ENCODE measurements at regions not wholly inside any gene's neighbourhood (a gene's known extent, or its start where the extent isn't known, plus 50 kb on each side); places are given as distances from the start of the nearest gene placed in this dataset.

- Mint-ChIP-seq H3K4me1 (no peaks in the 10 kb centered on the region), H3K9me3 (peaks cover 0 to 2% (median 0%) of the 10 kb centered on the region in 7 donors), H3K36me3 (no peaks in the 10 kb centered on the region), H3K27ac (no peak overlapping the region), H3K4me3 (no peak overlapping the region), H3K27me3 (no peaks in the 10 kb centered on the region)
- Histone ChIP-seq H3K4me3 (ENCODE audit: low read depth, low read length) (no peak overlapping the region), H3K4me1 (ENCODE audit: control insufficient read depth, insufficient read depth, low read length, poor library complexity, severe bottlenecking) (no peaks in the 10 kb centered on the region), H3K27me3 (ENCODE audit: control insufficient read depth, insufficient read depth, low read length) (no peaks in the 10 kb centered on the region), H3K36me3 (ENCODE audit: control insufficient read depth, insufficient read depth, low read length) (no peaks in the 10 kb centered on the region), H3K9me3 (ENCODE audit: control insufficient read depth in 2 of 2, low read length in 2 of 2) (no peaks in the 10 kb centered on the region), H3K27ac (ENCODE audit: insufficient read depth, low read length, poor library complexity, severe bottlenecking) (no peak overlapping the region)
- DNase-seq: no peak
- ATAC-seq (ENCODE audit: low read depth in 2 of 2): no peak
Observed at GRCh38 chr10:9670911-9671310, 1346.8 kb upstream of the CELF2 start.

GRCh38 chr10:9681655-9682054 lies 1336.0 kb upstream of the CELF2 start:
- Histone ChIP-seq H3K27ac (ENCODE audit: insufficient read depth, low read length, poor library complexity, severe bottlenecking) (no peak overlapping the region), H3K36me3 (ENCODE audit: control insufficient read depth, insufficient read depth, low read length) (no peaks in the 10 kb centered on the region), H3K27me3 (ENCODE audit: control insufficient read depth, insufficient read depth, low read length) (no peaks in the 10 kb centered on the region), H3K4me1 (ENCODE audit: control insufficient read depth, insufficient read depth, low read length, poor library complexity, severe bottlenecking) (no peaks in the 10 kb centered on the region), H3K9me3 (ENCODE audit: control insufficient read depth in 2 of 2, low read length in 2 of 2) (no peaks in the 10 kb centered on the region), H3K4me3 (ENCODE audit: low read depth, low read length) (no peak overlapping the region)
- no peak for ATAC-seq (ENCODE audit: low read depth in 2 of 2)
- peaks cover 0 to 5% (median 0%) of the 10 kb centered on the region in 7 donors for H3K9me3 Mint-ChIP-seq
- H3K4me3 Mint-ChIP-seq: no peak overlapping the region
- H3K36me3 Mint-ChIP-seq: no peaks in the 10 kb centered on the region
- DNase-seq: peak in 1 of 3 donors; percentile 5
- H3K27me3 Mint-ChIP-seq: no peaks in the 10 kb centered on the region
- no peaks in the 10 kb centered on the region for H3K4me1 Mint-ChIP-seq
- no peak overlapping the region for H3K27ac Mint-ChIP-seq

GRCh38 chr10:9682802-9683201 lies 1334.9 kb upstream of the CELF2 start:
- H3K36me3 ChIP-seq (ENCODE audit: control insufficient read depth, insufficient read depth, low read length): no peaks in the 10 kb centered on the region
- no peak for DNase-seq
- ATAC-seq (ENCODE audit: low read depth in 2 of 2): no peak
- no peaks in the 10 kb centered on the region for H3K36me3 Mint-ChIP-seq
- H3K9me3 Mint-ChIP-seq: peaks cover 0 to 5% (median 0%) of the 10 kb centered on the region in 7 donors
- H3K27me3 Mint-ChIP-seq: no peaks in the 10 kb centered on the region
- H3K27me3 ChIP-seq (ENCODE audit: control insufficient read depth, insufficient read depth, low read length): no peaks in the 10 kb centered on the region
- no peak overlapping the region for H3K4me3 ChIP-seq (ENCODE audit: low read depth, low read length)
- H3K4me1 ChIP-seq (ENCODE audit: control insufficient read depth, insufficient read depth, low read length, poor library complexity, severe bottlenecking): no peaks in the 10 kb centered on the region
- no peaks in the 10 kb centered on the region for H3K4me1 Mint-ChIP-seq
- no peaks in the 10 kb centered on the region for H3K9me3 ChIP-seq (ENCODE audit: control insufficient read depth in 2 of 2, low read length in 2 of 2)
- H3K4me3 Mint-ChIP-seq: no peak overlapping the region
- no peak overlapping the region for H3K27ac Mint-ChIP-seq
- no peak overlapping the region for H3K27ac ChIP-seq (ENCODE audit: insufficient read depth, low read length, poor library complexity, severe bottlenecking)

GRCh38 chr10:9684186-9684585 lies 1333.5 kb upstream of the CELF2 start:
- Mint-ChIP-seq H3K36me3 (no peaks in the 10 kb centered on the region), H3K27ac (no peak overlapping the region), H3K27me3 (no peaks in the 10 kb centered on the region), H3K4me3 (no peak overlapping the region), H3K4me1 (no peaks in the 10 kb centered on the region), H3K9me3 (peaks cover 0 to 5% (median 0%) of the 10 kb centered on the region in 7 donors)
- no peaks in the 10 kb centered on the region for H3K27me3 ChIP-seq (ENCODE audit: control insufficient read depth, insufficient read depth, low read length)
- no peak overlapping the region for H3K27ac ChIP-seq (ENCODE audit: insufficient read depth, low read length, poor library complexity, severe bottlenecking)
- H3K4me1 ChIP-seq (ENCODE audit: control insufficient read depth, insufficient read depth, low read length, poor library complexity, severe bottlenecking): no peaks in the 10 kb centered on the region
- no peak for ATAC-seq (ENCODE audit: low read depth in 2 of 2)
- no peak overlapping the region for H3K4me3 ChIP-seq (ENCODE audit: low read depth, low read length)
- no peak for DNase-seq
- H3K9me3 ChIP-seq (ENCODE audit: control insufficient read depth in 2 of 2, low read length in 2 of 2): no peaks in the 10 kb centered on the region
- no peaks in the 10 kb centered on the region for H3K36me3 ChIP-seq (ENCODE audit: control insufficient read depth, insufficient read depth, low read length)

- Mint-ChIP-seq H3K27me3 (no peaks in the 10 kb centered on the region), H3K9me3 (peaks cover 0 to 3% (median 0%) of the 10 kb centered on the region in 7 donors), H3K4me1 (no peaks in the 10 kb centered on the region), H3K27ac (no peak overlapping the region), H3K36me3 (no peaks in the 10 kb centered on the region), H3K4me3 (no peak overlapping the region)
- H3K4me3 ChIP-seq (ENCODE audit: low read depth, low read length): no peak overlapping the region
- H3K27me3 ChIP-seq (ENCODE audit: control insufficient read depth, insufficient read depth, low read length): no peaks in the 10 kb centered on the region
- no peaks in the 10 kb centered on the region for H3K4me1 ChIP-seq (ENCODE audit: control insufficient read depth, insufficient read depth, low read length, poor library complexity, severe bottlenecking)
- H3K9me3 ChIP-seq (ENCODE audit: control insufficient read depth in 2 of 2, low read length in 2 of 2): no peaks in the 10 kb centered on the region
- DNase-seq: no peak
- ATAC-seq (ENCODE audit: low read depth in 2 of 2): no peak
- no peak overlapping the region for H3K27ac ChIP-seq (ENCODE audit: insufficient read depth, low read length, poor library complexity, severe bottlenecking)
- no peaks in the 10 kb centered on the region for H3K36me3 ChIP-seq (ENCODE audit: control insufficient read depth, insufficient read depth, low read length)
Observed at GRCh38 chr10:9685596-9685995, 1332.1 kb upstream of the CELF2 start.

GRCh38 chr10:9688711-9689110 lies 1329.0 kb upstream of the CELF2 start:
- H3K36me3 Mint-ChIP-seq: no peaks in the 10 kb centered on the region
- H3K27ac ChIP-seq (ENCODE audit: insufficient read depth, low read length, poor library complexity, severe bottlenecking): no peak overlapping the region

GRCh38 chr10:9707216-9707615 lies 1310.5 kb upstream of the CELF2 start:
- H3K4me3 Mint-ChIP-seq: no peak overlapping the region
- H3K4me1 ChIP-seq (ENCODE audit: control insufficient read depth, insufficient read depth, low read length, poor library complexity, severe bottlenecking): no peaks in the 10 kb centered on the region
- H3K36me3 Mint-ChIP-seq: no peaks in the 10 kb centered on the region
- H3K9me3 Mint-ChIP-seq: peaks cover 0 to 12% (median 3%) of the 10 kb centered on the region in 7 donors
- H3K27me3 Mint-ChIP-seq: no peaks in the 10 kb centered on the region
- no peak overlapping the region for H3K4me3 ChIP-seq (ENCODE audit: low read depth, low read length)
- H3K27ac ChIP-seq (ENCODE audit: insufficient read depth, low read length, poor library complexity, severe bottlenecking): no peak overlapping the region
- H3K9me3 ChIP-seq (ENCODE audit: control insufficient read depth in 2 of 2, low read length in 2 of 2): peaks cover under 1 to 5% of the 10 kb centered on the region in 2 experiments
- H3K27ac Mint-ChIP-seq: no peak overlapping the region
- ATAC-seq (ENCODE audit: low read depth in 2 of 2): no peak
- no peak for DNase-seq
- no peaks in the 10 kb centered on the region for H3K4me1 Mint-ChIP-seq
- H3K36me3 ChIP-seq (ENCODE audit: control insufficient read depth, insufficient read depth, low read length): no peaks in the 10 kb centered on the region
- H3K27me3 ChIP-seq (ENCODE audit: control insufficient read depth, insufficient read depth, low read length): no peaks in the 10 kb centered on the region

More at GRCh38 chr10:9688711-9689110, 1329.0 kb upstream of the CELF2 start:
- H3K9me3 Mint-ChIP-seq: peaks cover 0 to 5% (median 0%) of the 10 kb centered on the region in 7 donors
- Histone ChIP-seq H3K4me1 (ENCODE audit: control insufficient read depth, insufficient read depth, low read length, poor library complexity, severe bottlenecking) (no peaks in the 10 kb centered on the region), H3K27me3 (ENCODE audit: control insufficient read depth, insufficient read depth, low read length) (no peaks in the 10 kb centered on the region), H3K9me3 (ENCODE audit: control insufficient read depth in 2 of 2, low read length in 2 of 2) (no peaks in the 10 kb centered on the region), H3K36me3 (ENCODE audit: control insufficient read depth, insufficient read depth, low read length) (no peaks in the 10 kb centered on the region), H3K4me3 (ENCODE audit: low read depth, low read length) (no peak overlapping the region)
- no peaks in the 10 kb centered on the region for H3K4me1 Mint-ChIP-seq
- no peak overlapping the region for H3K4me3 Mint-ChIP-seq
- ATAC-seq (ENCODE audit: low read depth in 2 of 2) (no peak), DNase-seq (no peak)
- peaks cover 4% of the 10 kb centered on the region for H3K27me3 Mint-ChIP-seq
- H3K27ac Mint-ChIP-seq: no peak overlapping the region

GRCh38 chr10:9709849-9710248 lies 1307.8 kb upstream of the CELF2 start:
- no peak overlapping the region for H3K4me3 ChIP-seq (ENCODE audit: low read depth, low read length)
- no peaks in the 10 kb centered on the region for H3K27me3 ChIP-seq (ENCODE audit: control insufficient read depth, insufficient read depth, low read length)
- no peaks in the 10 kb centered on the region for H3K4me1 ChIP-seq (ENCODE audit: control insufficient read depth, insufficient read depth, low read length, poor library complexity, severe bottlenecking)
- Mint-ChIP-seq H3K4me1 (no peaks in the 10 kb centered on the region), H3K27ac (no peak overlapping the region), H3K36me3 (no peaks in the 10 kb centered on the region), H3K27me3 (no peaks in the 10 kb centered on the region), H3K9me3 (peaks cover 0 to 20% (median 10%) of the 10 kb centered on the region in 7 donors), H3K4me3 (no peak overlapping the region)
- H3K27ac ChIP-seq (ENCODE audit: insufficient read depth, low read length, poor library complexity, severe bottlenecking): no peak overlapping the region
- H3K9me3 ChIP-seq (ENCODE audit: control insufficient read depth in 2 of 2, low read length in 2 of 2): peaks cover 4 to 15% of the 10 kb centered on the region in 2 experiments
- no peak for ATAC-seq (ENCODE audit: low read depth in 2 of 2)
- no peak for DNase-seq
- no peaks in the 10 kb centered on the region for H3K36me3 ChIP-seq (ENCODE audit: control insufficient read depth, insufficient read depth, low read length)
